ENCODE measurements at regions not wholly inside any gene's neighbourhood (a gene's known extent, or its start where the extent isn't known, plus 50 kb on each side); places are given as distances from the start of the nearest gene placed in this dataset.
"Not testable (repeated sequence)": the region's sequence is repeated elsewhere in the genome, so short reads cannot be mapped to it uniquely, and the experiment has no call there.

GRCh38 chr2:84054577-84054976 lies 404.5 kb downstream of the SUCLG1 start:
- TF ChIP-seq CTCF (IDR thresholded peaks at IDR 0.05; ENCODE audit: borderline replicate concordance, extremely low read depth, low read length, poor library complexity, severe bottlenecking); EZH2 (IDR thresholded peaks at IDR 0.05; ENCODE audit: borderline replicate concordance, low read depth, low read length, severe bottlenecking): not testable (repeated sequence)
